ENCODE measurements at regions not wholly inside any gene's neighbourhood (a gene's known extent, or its start where the extent isn't known, plus 50 kb on each side); places are given as distances from the start of the nearest gene placed in this dataset.

- TF ChIP-seq CTCF (conservative IDR thresholded peaks at IDR 0.05), result no peak
- H3K27ac ChIP-seq, result no peak overlapping the region
Observed at GRCh38 chr5:68446487-68446894, 230.9 kb downstream of the PIK3R1 start.

GRCh38 chr5:68447136-68447929, 231.8 kb downstream of the PIK3R1 start:
- no peak for TF ChIP-seq CTCF (conservative IDR thresholded peaks at IDR 0.05)

GRCh38 chr5:68449380-68449779, 233.8 kb downstream of the PIK3R1 start:
- no peak for TF ChIP-seq CTCF (conservative IDR thresholded peaks at IDR 0.05)
- H3K27ac ChIP-seq, result no peak overlapping the region

More at GRCh38 chr5:68447136-68447929, 231.8 kb downstream of the PIK3R1 start:
- H3K27ac ChIP-seq, result no peak overlapping the region

- no peak overlapping the region for H3K27ac ChIP-seq
- TF ChIP-seq CTCF (conservative IDR thresholded peaks at IDR 0.05), result no peak
Observed at GRCh38 chr5:68450245-68450852, 234.8 kb downstream of the PIK3R1 start.

GRCh38 chr5:68452286-68452685, 236.7 kb downstream of the PIK3R1 start:
- no peak overlapping the region for H3K27ac ChIP-seq
- TF ChIP-seq CTCF (conservative IDR thresholded peaks at IDR 0.05), result no peak

- no peak overlapping the region for H3K27ac ChIP-seq
- no peak for TF ChIP-seq CTCF (conservative IDR thresholded peaks at IDR 0.05)
Observed at GRCh38 chr5:68454172-68454571, 238.6 kb downstream of the PIK3R1 start.

GRCh38 chr5:68454766-68455165, 239.2 kb downstream of the PIK3R1 start:
- no peak for TF ChIP-seq CTCF (conservative IDR thresholded peaks at IDR 0.05)
- H3K27ac ChIP-seq, result no peak overlapping the region
